LNCaP clone FGC (cell line): ENCODE measurements at regions not wholly inside any gene's neighbourhood (a gene's known extent, or its start where the extent isn't known, plus 50 kb on each side); places are given as distances from the start of the nearest gene placed in this dataset.

ENCODE experiments used
- DNase-seq: peaks from one replicate; pipeline ENCODE4 v3.0.0-alpha.2; 2011; ENCODE audit warnings: low read depth
- H3K4me3 ChIP-seq: 2 replicates; pipeline ENCODE4 v1.5.1; 2011; ENCODE audit warnings: mild to moderate bottlenecking, low read depth, low read length, control low read depth
- TF ChIP-seq, protein P1 (sequence below): IDR thresholded peaks from 2 replicates; pipeline ENCODE4 v1.5.1; 2012; ENCODE audit warnings: mild to moderate bottlenecking; ENCODE audit not compliant: control insufficient read depth, insufficient read depth; ENCODE audit errors: extremely low read depth

DNA sequence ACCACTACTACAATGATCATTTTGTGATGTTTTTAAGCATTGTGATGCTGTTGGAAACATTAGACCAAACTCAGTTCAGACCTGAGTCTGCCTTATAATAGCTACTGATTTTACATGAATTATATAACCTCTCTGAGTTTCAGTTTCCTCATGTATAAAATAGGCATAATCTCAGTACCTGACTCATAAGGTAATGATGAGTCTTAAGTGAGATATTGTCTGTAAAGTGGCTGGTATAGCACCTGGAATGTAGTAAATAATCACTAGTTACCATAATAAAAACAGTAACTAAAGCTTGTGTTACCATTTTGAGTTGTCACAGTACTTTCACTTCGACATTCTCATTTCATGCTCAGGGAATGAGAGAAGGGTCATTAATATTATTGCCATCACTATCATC is 381.5 kb upstream of the SALL1 start:
- no peak for DNase-seq
- H3K4me3 ChIP-seq = no peak overlapping the region
- TF ChIP-seq, protein P1, sequence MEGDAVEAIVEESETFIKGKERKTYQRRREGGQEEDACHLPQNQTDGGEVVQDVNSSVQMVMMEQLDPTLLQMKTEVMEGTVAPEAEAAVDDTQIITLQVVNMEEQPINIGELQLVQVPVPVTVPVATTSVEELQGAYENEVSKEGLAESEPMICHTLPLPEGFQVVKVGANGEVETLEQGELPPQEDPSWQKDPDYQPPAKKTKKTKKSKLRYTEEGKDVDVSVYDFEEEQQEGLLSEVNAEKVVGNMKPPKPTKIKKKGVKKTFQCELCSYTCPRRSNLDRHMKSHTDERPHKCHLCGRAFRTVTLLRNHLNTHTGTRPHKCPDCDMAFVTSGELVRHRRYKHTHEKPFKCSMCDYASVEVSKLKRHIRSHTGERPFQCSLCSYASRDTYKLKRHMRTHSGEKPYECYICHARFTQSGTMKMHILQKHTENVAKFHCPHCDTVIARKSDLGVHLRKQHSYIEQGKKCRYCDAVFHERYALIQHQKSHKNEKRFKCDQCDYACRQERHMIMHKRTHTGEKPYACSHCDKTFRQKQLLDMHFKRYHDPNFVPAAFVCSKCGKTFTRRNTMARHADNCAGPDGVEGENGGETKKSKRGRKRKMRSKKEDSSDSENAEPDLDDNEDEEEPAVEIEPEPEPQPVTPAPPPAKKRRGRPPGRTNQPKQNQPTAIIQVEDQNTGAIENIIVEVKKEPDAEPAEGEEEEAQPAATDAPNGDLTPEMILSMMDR = no peak

DNA sequence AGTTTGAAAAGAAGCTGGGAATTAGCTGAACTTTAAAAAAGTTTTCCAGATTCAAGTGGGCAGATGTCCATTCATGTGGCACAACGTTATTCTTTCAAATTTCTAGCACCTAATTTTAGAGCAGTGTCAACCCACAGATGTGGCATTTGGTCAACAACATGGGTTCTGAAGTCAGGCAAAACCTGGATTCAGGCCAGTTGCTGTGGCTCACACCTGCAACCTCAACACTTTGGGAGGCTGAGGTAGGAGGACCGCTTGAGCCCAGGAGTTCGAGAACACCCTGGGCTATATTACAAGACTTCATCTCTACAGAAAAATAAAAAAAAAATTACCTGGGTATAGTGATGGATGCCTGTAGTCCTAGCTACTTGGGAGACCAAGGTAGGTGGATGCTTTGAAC is 380.2 kb upstream of the SALL1 start:
- TF ChIP-seq, protein P1 = no peak
- DNase-seq = no peak

GRCh38 chr16:51527349-51527748 is 376.3 kb upstream of the SALL1 start:
- TF ChIP-seq, protein P1 = no peak
- H3K4me3 ChIP-seq = no peak overlapping the region
- no peak for DNase-seq

More for the DNA sequence above, 380.2 kb upstream of the SALL1 start:
- no peak overlapping the region for H3K4me3 ChIP-seq

GRCh38 chr16:51526621-51527020 is 375.6 kb upstream of the SALL1 start:
- DNase-seq = no peak
- TF ChIP-seq, protein P1 = no peak
- H3K4me3 ChIP-seq = no peak overlapping the region

DNA sequence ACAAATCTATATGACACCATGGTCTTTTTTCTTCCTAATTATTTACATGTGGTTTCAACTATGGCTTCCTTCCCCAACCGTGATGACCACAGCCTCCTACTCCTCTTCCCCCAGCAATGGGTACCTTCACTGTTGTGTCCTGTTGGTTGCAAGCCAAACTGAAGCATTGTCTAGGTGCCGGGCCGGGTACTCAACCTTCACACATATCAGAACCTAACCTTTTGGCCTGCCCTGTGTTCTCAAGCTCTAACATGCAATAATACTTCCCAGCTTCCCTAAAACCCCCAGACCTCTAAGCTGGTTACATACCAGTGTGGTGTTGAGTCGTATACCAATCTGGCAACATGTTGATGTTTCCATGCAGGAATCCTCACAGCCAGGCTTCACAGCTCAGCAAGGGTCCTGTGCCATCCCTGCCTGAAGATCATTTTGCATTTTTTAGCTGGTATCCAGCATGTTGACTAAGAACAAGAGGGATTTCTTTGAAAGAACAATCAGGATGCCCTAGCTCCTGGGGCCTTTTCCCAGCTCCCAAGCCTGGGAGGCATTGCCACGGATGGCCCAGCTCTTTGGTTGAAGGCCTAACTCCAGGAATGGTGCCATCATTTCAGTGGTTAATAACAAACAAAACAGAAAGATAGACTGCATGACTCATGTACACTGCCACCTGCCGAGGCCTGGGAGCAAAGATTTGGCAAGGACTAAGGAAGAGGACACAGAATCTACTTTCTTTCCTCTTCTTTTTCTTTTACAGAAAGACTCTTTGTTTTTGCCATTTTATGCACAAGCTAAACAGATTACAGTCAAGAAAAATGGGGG is 373.7 kb upstream of the SALL1 start:
- DNase-seq = peak; percentile 13
- TF ChIP-seq, protein P1 = peak; percentile 57
- H3K4me3 ChIP-seq = no peak overlapping the region

GRCh38 chr16:51524070-51524469 is 373.0 kb upstream of the SALL1 start:
- TF ChIP-seq, protein P1 = no peak
- no peak for DNase-seq
- no peak overlapping the region for H3K4me3 ChIP-seq

- no peak for DNase-seq
- H3K4me3 ChIP-seq = no peak overlapping the region
- TF ChIP-seq, protein P1 = no peak
These were observed 372.3 kb upstream of the SALL1 start for GRCh38 chr16:51523400-51523799.
